ENCODE measurements at regions not wholly inside any gene's neighbourhood (a gene's known extent, or its start where the extent isn't known, plus 50 kb on each side); places are given as distances from the start of the nearest gene placed in this dataset.

DNA sequence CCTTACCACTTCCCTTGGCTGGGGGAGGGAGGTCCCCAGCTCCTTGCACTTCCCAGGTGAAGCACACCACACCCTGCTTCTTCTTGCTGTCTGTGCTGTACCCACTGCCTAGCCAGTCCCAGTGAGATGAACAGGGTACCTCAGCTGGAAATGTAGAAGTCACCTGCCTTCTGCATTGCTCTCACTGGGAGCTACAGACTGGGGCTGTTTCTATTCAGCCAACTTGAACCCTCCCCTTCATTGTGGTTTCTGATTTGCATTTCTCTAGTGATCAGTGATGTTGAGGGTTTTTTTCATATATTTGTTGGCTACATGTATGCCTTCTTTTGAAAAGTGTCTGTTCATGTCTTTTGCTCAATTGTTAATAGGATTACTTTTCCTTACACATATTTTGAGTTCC is 222.8 kb downstream of the DDX3Y start:
- no peaks in the 10 kb centered on the region for H3K27me3 ChIP-seq
- H3K4me3 ChIP-seq, result no peak overlapping the region
- no peaks in the 10 kb centered on the region for H3K9me3 ChIP-seq
- H3K36me3 ChIP-seq, result no peaks in the 10 kb centered on the region
- no peak for ATAC-seq
- H3K27ac ChIP-seq, result no peak overlapping the region
- no peaks in the 10 kb centered on the region for H3K4me1 ChIP-seq
- TF ChIP-seq POLR2A (IDR thresholded peaks at IDR 0.05) (no peak), EP300 (IDR thresholded peaks at IDR 0.05) (no peak), POLR2AphosphoS5 (IDR thresholded peaks at IDR 0.05) (no peak)
- TF ChIP-seq, protein P1, sequence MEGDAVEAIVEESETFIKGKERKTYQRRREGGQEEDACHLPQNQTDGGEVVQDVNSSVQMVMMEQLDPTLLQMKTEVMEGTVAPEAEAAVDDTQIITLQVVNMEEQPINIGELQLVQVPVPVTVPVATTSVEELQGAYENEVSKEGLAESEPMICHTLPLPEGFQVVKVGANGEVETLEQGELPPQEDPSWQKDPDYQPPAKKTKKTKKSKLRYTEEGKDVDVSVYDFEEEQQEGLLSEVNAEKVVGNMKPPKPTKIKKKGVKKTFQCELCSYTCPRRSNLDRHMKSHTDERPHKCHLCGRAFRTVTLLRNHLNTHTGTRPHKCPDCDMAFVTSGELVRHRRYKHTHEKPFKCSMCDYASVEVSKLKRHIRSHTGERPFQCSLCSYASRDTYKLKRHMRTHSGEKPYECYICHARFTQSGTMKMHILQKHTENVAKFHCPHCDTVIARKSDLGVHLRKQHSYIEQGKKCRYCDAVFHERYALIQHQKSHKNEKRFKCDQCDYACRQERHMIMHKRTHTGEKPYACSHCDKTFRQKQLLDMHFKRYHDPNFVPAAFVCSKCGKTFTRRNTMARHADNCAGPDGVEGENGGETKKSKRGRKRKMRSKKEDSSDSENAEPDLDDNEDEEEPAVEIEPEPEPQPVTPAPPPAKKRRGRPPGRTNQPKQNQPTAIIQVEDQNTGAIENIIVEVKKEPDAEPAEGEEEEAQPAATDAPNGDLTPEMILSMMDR (IDR thresholded peaks at IDR 0.05), result no peak

- H3K4me3 ChIP-seq, result peak overlapping the region in 1 of 2 donors; percentile 15
- TF ChIP-seq, protein P1 (IDR thresholded peaks at IDR 0.05), result no peak
- no peak for TF ChIP-seq POLR2AphosphoS5 (IDR thresholded peaks at IDR 0.05)
- TF ChIP-seq EP300 (IDR thresholded peaks at IDR 0.05), result no peak
- no peak for TF ChIP-seq POLR2A (IDR thresholded peaks at IDR 0.05)
- ATAC-seq, result no peak
- no peaks in the 10 kb centered on the region for H3K4me1 ChIP-seq
- no peak overlapping the region for H3K27ac ChIP-seq
- no peaks in the 10 kb centered on the region for H3K9me3 ChIP-seq
- no peaks in the 10 kb centered on the region for H3K27me3 ChIP-seq
- H3K36me3 ChIP-seq, result no peaks in the 10 kb centered on the region
These were observed 244.5 kb downstream of the DDX3Y start for GRCh38 chrY:13149148-13149547.

GRCh38 chrY:13167698-13168097 is 263.0 kb downstream of the DDX3Y start:
- H3K27ac ChIP-seq, result no peak overlapping the region
- no peaks in the 10 kb centered on the region for H3K4me1 ChIP-seq
- TF ChIP-seq EP300 (IDR thresholded peaks at IDR 0.05) (no peak), POLR2AphosphoS5 (IDR thresholded peaks at IDR 0.05) (no peak), POLR2A (IDR thresholded peaks at IDR 0.05) (no peak)
- TF ChIP-seq, protein P1 (IDR thresholded peaks at IDR 0.05), result no peak
- no peaks in the 10 kb centered on the region for H3K9me3 ChIP-seq
- no peaks in the 10 kb centered on the region for H3K36me3 ChIP-seq
- no peak for ATAC-seq
- 80% methylated on average over 1 of the region's 1 CpG; no CpG with 5 or more reads in 1 of the 2 donors for WGBS, 2 donors (ENCODE audit: low coverage in 1 of 2)
- no peaks in the 10 kb centered on the region for H3K27me3 ChIP-seq
- H3K4me3 ChIP-seq, result no peak overlapping the region

DNA sequence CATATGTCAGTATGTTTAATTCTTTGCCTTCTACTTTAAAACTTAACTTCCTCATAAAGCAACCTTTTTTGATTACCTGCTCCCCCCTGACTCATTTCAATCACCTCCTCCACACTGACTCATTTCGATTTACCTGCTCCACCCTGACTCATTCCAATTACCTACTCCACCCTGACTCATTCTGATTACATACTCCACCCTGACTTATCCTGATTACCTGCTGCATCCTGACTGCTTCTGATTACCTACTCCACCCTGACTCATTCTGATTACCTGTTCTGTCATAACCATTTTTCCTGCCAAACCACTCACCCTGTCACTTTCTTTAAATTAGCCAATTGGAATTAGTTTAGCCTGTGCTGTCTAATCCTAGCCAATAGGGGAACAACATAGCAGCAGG is 263.6 kb downstream of the DDX3Y start:
- Histone ChIP-seq H3K9me3 (no peaks in the 10 kb centered on the region), H3K27me3 (no peaks in the 10 kb centered on the region), H3K4me3 (no peak overlapping the region), H3K36me3 (no peaks in the 10 kb centered on the region), H3K27ac (no peak overlapping the region), H3K4me1 (no peaks in the 10 kb centered on the region)
- no peak for ATAC-seq
- TF ChIP-seq, protein P1 (IDR thresholded peaks at IDR 0.05), result no peak
- no peak for TF ChIP-seq EP300 (IDR thresholded peaks at IDR 0.05)
- no peak for TF ChIP-seq POLR2AphosphoS5 (IDR thresholded peaks at IDR 0.05)
- WGBS, 2 donors (ENCODE audit: low coverage in 1 of 2), result 50% methylated on average over 1 of the region's 1 CpG; no CpG with 5 or more reads in 1 of the 2 donors

All from gastroesophageal sphincter (tissue), 4 donors.